HG03103 (cell line): ENCODE measurements at regions not wholly inside any gene's neighbourhood (a gene's known extent, or its start where the extent isn't known, plus 50 kb on each side); places are given as distances from the start of the nearest gene placed in this dataset.
"Not testable (repeated sequence)": the region's sequence is repeated elsewhere in the genome, so short reads cannot be mapped to it uniquely, and the experiment has no call there.

ENCODE experiments used
- ATAC-seq: cut with Tn5 transposase; IDR thresholded peaks from one replicate; pipeline ENCODE4 v1.9.1; 2021; ENCODE audit warnings: low read depth; ENCODE audit not compliant: unreplicated experiment

- ATAC-seq: no peak
Observed at GRCh38 chr12:42933461-42934081, 344.0 kb upstream of the PRICKLE1 start.

- no peak for ATAC-seq
Observed at GRCh38 chr12:42932936-42933335, 343.4 kb upstream of the PRICKLE1 start.

GRCh38 chr12:42926232-42926631 lies 336.7 kb upstream of the PRICKLE1 start:
- ATAC-seq: no peak

GRCh38 chr12:42924482-42924881 lies 334.9 kb upstream of the PRICKLE1 start:
- no peak for ATAC-seq

GRCh38 chr12:42923583-42923982 lies 334.0 kb upstream of the PRICKLE1 start:
- no peak for ATAC-seq

GRCh38 chr12:42923156-42923555 lies 333.6 kb upstream of the PRICKLE1 start:
- ATAC-seq: no peak

- ATAC-seq: no peak
Observed at GRCh38 chr12:42922505-42922850, 332.9 kb upstream of the PRICKLE1 start.

GRCh38 chr12:42921741-42922504 lies 332.4 kb upstream of the PRICKLE1 start:
- no peak for ATAC-seq

- ATAC-seq: no peak
Observed at GRCh38 chr12:42919691-42920090, 330.1 kb upstream of the PRICKLE1 start.

GRCh38 chr12:42918443-42918842 lies 328.9 kb upstream of the PRICKLE1 start:
- ATAC-seq: no peak

GRCh38 chr12:42916143-42916542 lies 326.6 kb upstream of the PRICKLE1 start:
- ATAC-seq: no peak

- ATAC-seq: no peak
Observed at GRCh38 chr12:42915426-42915825, 325.9 kb upstream of the PRICKLE1 start.

- ATAC-seq: no peak
Observed at GRCh38 chr12:42912367-42912766, 322.8 kb upstream of the PRICKLE1 start.

- no peak for ATAC-seq
Observed at GRCh38 chr12:42910656-42911055, 321.1 kb upstream of the PRICKLE1 start.

- ATAC-seq: no peak
Observed at GRCh38 chr12:42908712-42909111, 319.2 kb upstream of the PRICKLE1 start.

- not testable (repeated sequence) for ATAC-seq
Observed at GRCh38 chr12:42906801-42907200, 317.3 kb upstream of the PRICKLE1 start.

- no peak for ATAC-seq
Observed at GRCh38 chr12:42905419-42905705, 315.8 kb upstream of the PRICKLE1 start.

- no peak for ATAC-seq
Observed at GRCh38 chr12:42904683-42905418, 315.3 kb upstream of the PRICKLE1 start.

GRCh38 chr12:42903736-42904135 lies 314.2 kb upstream of the PRICKLE1 start:
- ATAC-seq: no peak

- no peak for ATAC-seq
Observed at GRCh38 chr12:42902001-42902400, 312.5 kb upstream of the PRICKLE1 start.

GRCh38 chr12:42893803-42894202 lies 304.3 kb upstream of the PRICKLE1 start:
- ATAC-seq: no peak
